ENCODE measurements at regions not wholly inside any gene's neighbourhood (a gene's known extent, or its start where the extent isn't known, plus 50 kb on each side); places are given as distances from the start of the nearest gene placed in this dataset.

GRCh38 chr3:193879099-193879863 is 256.7 kb upstream of the HES1 start:
- TF ChIP-seq CTCF (IDR thresholded peaks at IDR 0.05) (no peak), POLR2A (IDR thresholded peaks at IDR 0.05) (no peak)
